GM21447 (cell line): ENCODE measurements at regions not wholly inside any gene's neighbourhood (a gene's known extent, or its start where the extent isn't known, plus 50 kb on each side); places are given as distances from the start of the nearest gene placed in this dataset.
"Not testable (repeated sequence)": the region's sequence is repeated elsewhere in the genome, so short reads cannot be mapped to it uniquely, and the experiment has no call there.

Experiments used
- ATAC-seq: cut with Tn5 transposase; IDR thresholded peaks from one replicate; pipeline ENCODE4 v1.9.1; 2021; ENCODE audit not compliant: unreplicated experiment

GRCh38 chr10:108072466-108072865 lies 908.0 kb upstream of the SORCS1 start:
- ATAC-seq: no peak

- no peak for ATAC-seq
Observed at GRCh38 chr10:108070789-108071188, 906.3 kb upstream of the SORCS1 start.

- ATAC-seq: no peak
Observed at GRCh38 chr10:108069096-108069495, 904.6 kb upstream of the SORCS1 start.

GRCh38 chr10:108064746-108065260 lies 900.3 kb upstream of the SORCS1 start:
- ATAC-seq: no peak

- no peak for ATAC-seq
Observed at GRCh38 chr10:108060246-108060645, 895.7 kb upstream of the SORCS1 start.

GRCh38 chr10:108055506-108055905 lies 891.0 kb upstream of the SORCS1 start:
- ATAC-seq: no peak

- ATAC-seq: no peak
Observed at GRCh38 chr10:108052981-108053380, 888.5 kb upstream of the SORCS1 start.

GRCh38 chr10:108051218-108051617 lies 886.7 kb upstream of the SORCS1 start:
- no peak for ATAC-seq

GRCh38 chr10:108050626-108051025 lies 886.1 kb upstream of the SORCS1 start:
- ATAC-seq: no peak

GRCh38 chr10:108049668-108050067 lies 885.2 kb upstream of the SORCS1 start:
- no peak for ATAC-seq

- ATAC-seq: no peak
Observed at GRCh38 chr10:108048898-108049297, 884.4 kb upstream of the SORCS1 start.

- no peak for ATAC-seq
Observed at GRCh38 chr10:108039821-108040584, 875.5 kb upstream of the SORCS1 start.

- no peak for ATAC-seq
Observed at GRCh38 chr10:108037061-108037460, 872.6 kb upstream of the SORCS1 start.

GRCh38 chr10:108036265-108036664 lies 871.8 kb upstream of the SORCS1 start:
- no peak for ATAC-seq

- no peak for ATAC-seq
Observed at GRCh38 chr10:108034829-108035228, 870.3 kb upstream of the SORCS1 start.

GRCh38 chr10:108033518-108033917 lies 869.0 kb upstream of the SORCS1 start:
- ATAC-seq: not testable (repeated sequence)

GRCh38 chr10:108031505-108031904 lies 867.0 kb upstream of the SORCS1 start:
- no peak for ATAC-seq

GRCh38 chr10:108014902-108015177 lies 850.3 kb upstream of the SORCS1 start:
- peak; percentile 58 for ATAC-seq

- no peak for ATAC-seq
Observed at GRCh38 chr10:108014145-108014901, 849.8 kb upstream of the SORCS1 start.

GRCh38 chr10:108005627-108006026 lies 841.1 kb upstream of the SORCS1 start:
- ATAC-seq: no peak

- no peak for ATAC-seq
Observed at GRCh38 chr10:108003576-108003975, 839.1 kb upstream of the SORCS1 start.

- ATAC-seq: no peak
Observed at GRCh38 chr10:108003061-108003460, 838.6 kb upstream of the SORCS1 start.
